Mucosa of descending colon (tissue), 3 donors: ENCODE measurements at regions not wholly inside any gene's neighbourhood (a gene's known extent, or its start where the extent isn't known, plus 50 kb on each side); places are given as distances from the start of the nearest gene placed in this dataset.

Experiments
- ATAC-seq: fragments of 200-7000 bp; cut with Tn5 transposase; one replicate; pipeline ENCODE4 v1.9.1; 2020; ENCODE audit warnings: mild to moderate bottlenecking, moderate library complexity
- DNase-seq, 3 donors: peaks; one replicate each; pipeline ENCODE4 v3.0.0-alpha.2; 2020
- H3K36me3 ChIP-seq: fragments of 200-600 bp; one replicate; pipeline ENCODE4 v1.8.0; 2021; ENCODE audit warnings: low read depth, mild to moderate bottlenecking
- H3K4me1 ChIP-seq: fragments of 200-600 bp; one replicate; pipeline ENCODE4 v1.8.0; 2021; ENCODE audit warnings: low read depth, mild to moderate bottlenecking
- H3K4me3 ChIP-seq: fragments of 200-600 bp; one replicate; pipeline ENCODE4 v1.8.0; 2021; ENCODE audit warnings: mild to moderate bottlenecking
- H3K9me3 ChIP-seq: fragments of 200-600 bp; one replicate; pipeline ENCODE4 v1.8.0; 2021; ENCODE audit warnings: mild to moderate bottlenecking
- intact Hi-C, 2 donors: fragments of 100-400 bp; cut with DNase I in 1 of 2; cut with micrococcal nuclease in 1 of 2; formaldehyde crosslinking; loops; one replicate each; pipeline versions ENCODE4 v1.11.0 to v1.11.1; 2022; cut with DNase I, micrococcal nuclease
- TF ChIP-seq, protein P1 (sequence below): fragments of 200-600 bp; IDR thresholded peaks from one replicate; pipeline ENCODE4 v1.8.0; 2022; ENCODE audit warnings: antibody characterized with exemption, mild to moderate bottlenecking
- donor health status: DM: no; HTN: no; CAD: no; lungs with moderate emphysema.
- donor health status: DM: no; HTN: no; CAD: no.
- donor health status: DM: no; HTN: yes; CAD: no.

DNA sequence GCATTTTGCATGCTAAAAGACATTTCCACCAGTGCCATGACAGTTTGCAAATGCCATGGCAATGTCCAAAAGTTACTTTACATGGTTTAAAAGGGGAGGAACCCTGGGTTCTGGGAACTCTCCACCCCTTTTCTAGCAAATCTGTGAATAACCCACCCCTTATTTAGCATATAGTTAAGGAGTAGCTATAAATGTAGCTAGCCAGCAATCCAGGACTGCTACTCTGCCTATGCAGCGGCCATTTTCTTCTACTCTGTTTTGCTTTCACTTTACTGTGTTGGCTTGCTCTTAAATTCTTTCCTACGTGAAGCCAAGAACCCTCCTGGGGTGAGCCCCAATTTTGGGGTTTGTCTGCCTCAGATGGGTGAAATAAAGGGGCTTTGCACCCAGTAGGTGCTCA, 141.0 kb downstream of the PTPN11 start:
- no peaks in the 10 kb centered on the region for H3K4me1 ChIP-seq
- intact Hi-C loops = no loop called here
- no peak for DNase-seq

DNA sequence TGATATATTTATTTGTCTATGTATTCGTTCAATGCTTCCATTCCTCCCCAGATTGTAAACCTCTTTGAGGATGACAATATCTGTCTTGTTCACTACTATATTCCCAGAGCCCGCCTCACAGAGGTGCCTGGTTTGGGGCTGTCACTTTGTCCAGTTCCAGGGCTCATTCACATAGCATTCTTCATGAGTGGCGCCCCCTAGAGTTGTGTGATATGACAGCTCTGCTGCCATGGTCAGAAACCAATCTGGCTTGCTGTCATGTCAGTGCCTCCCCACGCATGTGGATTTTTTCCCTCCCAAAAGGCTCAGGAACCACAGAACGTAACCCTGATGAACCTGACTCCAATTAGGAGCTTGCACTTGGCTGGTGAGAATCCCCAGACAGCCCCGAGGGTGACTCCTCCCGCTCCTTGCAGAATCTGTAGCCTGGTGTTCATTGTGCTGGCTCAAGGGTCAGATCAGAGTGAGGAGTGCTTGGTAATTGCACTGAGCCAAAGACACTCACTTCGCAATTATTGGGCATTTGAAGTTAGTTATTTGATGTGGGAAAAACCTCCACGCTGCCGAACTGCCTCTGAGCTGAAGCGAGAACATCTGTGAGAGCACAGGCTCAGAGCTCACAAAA, 145.5 kb downstream of the PTPN11 start:
- TF ChIP-seq, protein P1, sequence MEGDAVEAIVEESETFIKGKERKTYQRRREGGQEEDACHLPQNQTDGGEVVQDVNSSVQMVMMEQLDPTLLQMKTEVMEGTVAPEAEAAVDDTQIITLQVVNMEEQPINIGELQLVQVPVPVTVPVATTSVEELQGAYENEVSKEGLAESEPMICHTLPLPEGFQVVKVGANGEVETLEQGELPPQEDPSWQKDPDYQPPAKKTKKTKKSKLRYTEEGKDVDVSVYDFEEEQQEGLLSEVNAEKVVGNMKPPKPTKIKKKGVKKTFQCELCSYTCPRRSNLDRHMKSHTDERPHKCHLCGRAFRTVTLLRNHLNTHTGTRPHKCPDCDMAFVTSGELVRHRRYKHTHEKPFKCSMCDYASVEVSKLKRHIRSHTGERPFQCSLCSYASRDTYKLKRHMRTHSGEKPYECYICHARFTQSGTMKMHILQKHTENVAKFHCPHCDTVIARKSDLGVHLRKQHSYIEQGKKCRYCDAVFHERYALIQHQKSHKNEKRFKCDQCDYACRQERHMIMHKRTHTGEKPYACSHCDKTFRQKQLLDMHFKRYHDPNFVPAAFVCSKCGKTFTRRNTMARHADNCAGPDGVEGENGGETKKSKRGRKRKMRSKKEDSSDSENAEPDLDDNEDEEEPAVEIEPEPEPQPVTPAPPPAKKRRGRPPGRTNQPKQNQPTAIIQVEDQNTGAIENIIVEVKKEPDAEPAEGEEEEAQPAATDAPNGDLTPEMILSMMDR = no peak
- DNase-seq (no peak), ATAC-seq (no peak)
- no peaks in the 10 kb centered on the region for H3K9me3 ChIP-seq
- intact Hi-C loops = no loop called here
- no peaks in the 10 kb centered on the region for H3K4me1 ChIP-seq
- no peak overlapping the region for H3K4me3 ChIP-seq
- H3K36me3 ChIP-seq = no peaks in the 10 kb centered on the region

More for the DNA sequence above, 141.0 kb downstream of the PTPN11 start:
- no peaks in the 10 kb centered on the region for H3K36me3 ChIP-seq
- ATAC-seq = no peak
- TF ChIP-seq, protein P1 = no peak
- no peak overlapping the region for H3K4me3 ChIP-seq
- H3K9me3 ChIP-seq = no peaks in the 10 kb centered on the region

DNA sequence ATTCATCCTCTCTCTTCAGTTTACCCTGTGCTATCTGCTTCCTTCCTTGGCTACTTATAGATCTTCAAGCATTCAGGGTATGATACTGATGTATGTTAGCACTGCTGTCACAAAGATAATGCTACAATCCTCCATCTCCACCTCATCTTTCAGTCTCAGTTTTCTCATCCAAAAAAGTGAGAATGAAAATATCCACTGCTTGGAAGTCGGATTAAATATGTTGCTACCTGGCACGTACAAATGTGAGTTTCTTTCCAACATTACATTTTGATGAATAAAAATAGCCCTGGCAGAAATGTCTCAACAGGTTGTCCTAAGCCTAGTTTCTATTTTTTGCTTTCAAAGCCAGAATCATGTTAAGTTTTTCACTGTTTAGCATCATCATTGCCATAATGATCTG, 149.9 kb downstream of the PTPN11 start:
- DNase-seq (no peak), ATAC-seq (no peak)
- intact Hi-C loops = no loop called here
- TF ChIP-seq, protein P1 = no peak
- Histone ChIP-seq H3K4me1 (no peaks in the 10 kb centered on the region), H3K9me3 (no peaks in the 10 kb centered on the region), H3K36me3 (no peaks in the 10 kb centered on the region), H3K4me3 (no peak overlapping the region)

DNA sequence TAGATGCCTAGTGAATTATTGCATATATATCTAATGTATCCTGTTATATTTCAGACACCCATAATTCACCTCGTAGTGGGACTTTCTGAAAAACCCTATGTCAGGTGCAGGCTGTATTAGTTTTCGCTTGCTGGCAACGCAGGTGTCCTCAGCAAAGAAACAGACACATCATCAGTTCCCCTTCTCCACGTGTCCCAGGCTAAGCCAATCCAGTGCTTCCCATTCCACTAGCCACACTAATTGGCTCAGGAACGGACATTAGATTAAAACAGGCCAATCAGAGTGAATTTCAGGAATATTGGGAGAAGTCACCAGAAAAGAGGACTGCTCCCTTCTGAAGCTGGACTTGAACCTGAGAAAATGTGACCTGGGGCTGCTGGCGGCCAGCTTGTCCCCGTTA, 151.3 kb downstream of the PTPN11 start:
- TF ChIP-seq, protein P1 = no peak
- Histone ChIP-seq H3K4me3 (no peak overlapping the region), H3K4me1 (no peaks in the 10 kb centered on the region), H3K9me3 (no peaks in the 10 kb centered on the region), H3K36me3 (no peaks in the 10 kb centered on the region)
- intact Hi-C loops = no loop called here
- DNase-seq (no peak), ATAC-seq (no peak)

DNA sequence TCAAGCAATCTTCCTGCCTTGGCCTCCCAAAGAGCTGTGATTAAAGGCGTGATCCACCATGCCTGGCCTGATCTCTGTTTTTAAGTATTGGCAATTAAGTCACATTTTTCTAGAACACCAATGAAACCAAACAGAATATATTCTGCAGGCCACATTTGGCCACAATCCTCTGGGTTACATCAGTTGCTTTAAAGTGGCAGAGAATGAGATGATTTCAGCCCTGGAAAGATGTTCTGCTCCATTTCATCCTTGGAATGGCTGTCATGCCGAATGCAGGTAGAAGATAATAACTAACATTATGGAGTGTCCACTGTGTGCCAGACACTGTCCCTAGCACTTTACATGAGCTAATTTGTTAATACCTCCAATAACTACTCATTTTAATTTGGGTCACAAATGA, 154.4 kb downstream of the PTPN11 start:
- no peaks in the 10 kb centered on the region for H3K4me1 ChIP-seq
- no peaks in the 10 kb centered on the region for H3K36me3 ChIP-seq
- intact Hi-C loops = no loop called here
- no peak overlapping the region for H3K4me3 ChIP-seq
- H3K9me3 ChIP-seq = no peaks in the 10 kb centered on the region
- no peak for ATAC-seq
- no peak for DNase-seq
- TF ChIP-seq, protein P1 = no peak
